Spleen (tissue), 11 donors: ENCODE measurements at regions not wholly inside any gene's neighbourhood (a gene's known extent, or its start where the extent isn't known, plus 50 kb on each side); places are given as distances from the start of the nearest gene placed in this dataset.

Experiments
- DNase-seq: peaks from one replicate; pipeline ENCODE4 v3.0.0-alpha.2; 2020
- H3K27ac ChIP-seq, 8 donors: fragments of 200-600 bp; sonication (generic) in 7 of 8; 1 replicate in 4 of 8; 2 replicates in 4 of 8; pipeline versions ENCODE4 v1.5.0 to v1.8.0; 2016 to 2021; ENCODE audit warnings: inconsistent platforms in 4 of 8, mild to moderate bottlenecking in 4 of 8, moderate library complexity in 1 of 8
- H3K27me3 ChIP-seq, 7 donors: fragments of 200-600 bp; sonication (generic) in 6 of 7; replicated peaks in 1 of 7; 1 replicate in 4 of 7; 2 replicates in 3 of 7; pipeline versions ENCODE4 v1.5.0 to v1.8.0; 2016 to 2021; ENCODE audit warnings: inconsistent platforms in 3 of 7, mild to moderate bottlenecking in 1 of 7
- H3K36me3 ChIP-seq, 6 donors: fragments of 200-600 bp; sonication (generic) in 5 of 6; 1 replicate in 4 of 6; 2 replicates in 2 of 6; pipeline versions ENCODE4 v1.5.0 to v1.8.0; 2016 to 2021; ENCODE audit warnings: inconsistent platforms in 2 of 6
- H3K4me1 ChIP-seq, 6 donors: fragments of 200-600 bp; sonication (generic) in 5 of 6; 1 replicate in 3 of 6; 2 replicates in 3 of 6; pipeline versions ENCODE4 v1.5.0 to v1.8.0; 2016 to 2021; ENCODE audit warnings: inconsistent platforms in 3 of 6
- H3K4me3 ChIP-seq, 8 donors: fragments of 200-600 bp; sonication (generic) in 7 of 8; 1 replicate in 4 of 8; 2 replicates in 4 of 8; pipeline versions ENCODE4 v1.5.0 to v1.8.0; 2016 to 2021; ENCODE audit warnings: inconsistent platforms in 4 of 8, mild to moderate bottlenecking in 4 of 8, moderate library complexity in 2 of 8
- H3K9me3 ChIP-seq, 8 donors: fragments of 200-600 bp; sonication (generic) in 7 of 8; 1 replicate in 4 of 8; 2 replicates in 4 of 8; pipeline versions ENCODE4 v1.5.0 to v1.8.0; 2016 to 2021; ENCODE audit warnings: inconsistent platforms in 4 of 8
- CTCF ChIP-seq, 11 experiments: fragments of 200-600 bp in 7 of 11; fragments of 450-650 bp in 4 of 11; sonication (generic) in 4 of 11; IDR thresholded peaks in 8 of 11; conservative IDR thresholded peaks in 3 of 11; 1 replicate in 7 of 11; 2 replicates in 4 of 11; pipeline versions ENCODE4 v1.4.0 to v1.8.0; 2016 to 2021; ENCODE audit warnings: antibody characterized with exemption in 11 of 11, inconsistent platforms in 4 of 11, mild to moderate bottlenecking in 1 of 11
- POLR2A ChIP-seq, 3 donors: fragments of 450-650 bp; IDR thresholded peaks; one replicate each; pipeline ENCODE4 v1.5.1; 2017; ENCODE audit warnings: antibody characterized with exemption in 3 of 3, mild to moderate bottlenecking in 1 of 3
- POLR2AphosphoS5 ChIP-seq, 3 donors: sonication (generic); formaldehyde crosslinking; IDR thresholded peaks; one replicate each; pipeline ENCODE4 v1.5.1; 2017; ENCODE audit warnings: antibody characterized with exemption in 3 of 3
- WGBS, 5 donors: extraction: QIAGEN DNeasy Blood & Tissue Kit in 3 of 5; methylation state at CpG; one replicate each; pipeline versions ENCODE4 v1.1.5 to v1.1.7; 2013 to 2018; 5-methylcytosine and 5-hydroxymethylcytosine counted together
- intact Hi-C: fragments of 100-400 bp; cut with DNase I; formaldehyde crosslinking; loops from one replicate; pipeline ENCODE4 v1.15.0; 2023; ENCODE audit warnings: low total_unique reads
- donor health status: healthy with polysubstance abuse.
- donor health status: DM: no; HTN: no; CAD: no; lungs with moderate emphysema.
- donor health status: DM: no; HTN: no; CAD: no.
- donor health status: Bipolar disorder and iron deficiency.
- donor health status: healthy.
- donor health status: DM: no; HTN: no; CAD: no.
- donor health status: DM: yes; HTN: yes; CAD: no.

- H3K36me3 ChIP-seq = no peaks in the 10 kb centered on the region
- H3K4me3 ChIP-seq = no peak overlapping the region
- H3K4me1 ChIP-seq = no peaks in the 10 kb centered on the region
- no peaks in the 10 kb centered on the region for H3K9me3 ChIP-seq
- H3K27ac ChIP-seq = no peak overlapping the region
- no peak for DNase-seq
- intact Hi-C loops = no loop called here
- WGBS, 5 donors = 48 to 61% (median 54%) methylated on average over 2 of the region's 2 CpGs
- TF ChIP-seq POLR2A (IDR thresholded peaks at IDR 0.05) (no peak), POLR2AphosphoS5 (IDR thresholded peaks at IDR 0.05) (no peak), CTCF (IDR thresholded peaks at IDR 0.05 in 8 of 11, conservative IDR thresholded peaks at IDR 0.05 in 3 of 11) (no peak)
- no peaks in the 10 kb centered on the region for H3K27me3 ChIP-seq
Measured at GRCh38 chr13:88802886-88803285, 1131.7 kb downstream of the SLITRK5 start.

GRCh38 chr13:88806438-88806837 is 1135.3 kb downstream of the SLITRK5 start:
- H3K36me3 ChIP-seq = no peaks in the 10 kb centered on the region
- H3K9me3 ChIP-seq = peaks cover 0 to 24% (median 18%) of the 10 kb centered on the region in 8 donors
- no peaks in the 10 kb centered on the region for H3K27me3 ChIP-seq
- TF ChIP-seq CTCF (IDR thresholded peaks at IDR 0.05 in 8 of 11, conservative IDR thresholded peaks at IDR 0.05 in 3 of 11) = no peak
- TF ChIP-seq POLR2AphosphoS5 (IDR thresholded peaks at IDR 0.05) = no peak
- TF ChIP-seq POLR2A (IDR thresholded peaks at IDR 0.05) = no peak
- 87 to 94% (median 89%) methylated on average over 1 of the region's 1 CpG for WGBS, 5 donors
- H3K4me3 ChIP-seq = no peak overlapping the region
- intact Hi-C loops = no loop called here
- no peak for DNase-seq
- no peak overlapping the region for H3K27ac ChIP-seq
- no peaks in the 10 kb centered on the region for H3K4me1 ChIP-seq

GRCh38 chr13:88817560-88817959 is 1146.4 kb downstream of the SLITRK5 start:
- WGBS, 5 donors = 67 to 83% (median 74%) methylated on average over 2 of the region's 2 CpGs
- Histone ChIP-seq H3K36me3 (no peaks in the 10 kb centered on the region), H3K4me3 (no peak overlapping the region), H3K9me3 (peaks cover 0 to 20% (median 9%) of the 10 kb centered on the region in 8 donors), H3K4me1 (no peaks in the 10 kb centered on the region), H3K27me3 (no peaks in the 10 kb centered on the region), H3K27ac (no peak overlapping the region)
- intact Hi-C loops = no loop called here
- no peak for DNase-seq
- TF ChIP-seq CTCF (IDR thresholded peaks at IDR 0.05 in 8 of 11, conservative IDR thresholded peaks at IDR 0.05 in 3 of 11) (no peak), POLR2AphosphoS5 (IDR thresholded peaks at IDR 0.05) (no peak), POLR2A (IDR thresholded peaks at IDR 0.05) (no peak)

- H3K27me3 ChIP-seq = no peaks in the 10 kb centered on the region
- DNase-seq = no peak
- 88 to 92% (median 91%) methylated on average over 2 of the region's 2 CpGs for WGBS, 5 donors
- intact Hi-C loops = no loop called here
- no peak overlapping the region for H3K27ac ChIP-seq
- no peaks in the 10 kb centered on the region for H3K4me1 ChIP-seq
- H3K36me3 ChIP-seq = no peaks in the 10 kb centered on the region
- no peak overlapping the region for H3K4me3 ChIP-seq
- no peak for TF ChIP-seq POLR2A (IDR thresholded peaks at IDR 0.05)
- no peak for TF ChIP-seq CTCF (IDR thresholded peaks at IDR 0.05 in 8 of 11, conservative IDR thresholded peaks at IDR 0.05 in 3 of 11)
- no peak for TF ChIP-seq POLR2AphosphoS5 (IDR thresholded peaks at IDR 0.05)
- H3K9me3 ChIP-seq = peaks cover 0 to 6% (median 0%) of the 10 kb centered on the region in 8 donors
Measured at GRCh38 chr13:88823114-88823513, 1151.9 kb downstream of the SLITRK5 start.
